ENCODE measurements at regions not wholly inside any gene's neighbourhood (a gene's known extent, or its start where the extent isn't known, plus 50 kb on each side); places are given as distances from the start of the nearest gene placed in this dataset.

- TF ChIP-seq MYC (IDR thresholded peaks at IDR 0.05; ENCODE audit: low read depth, low read length) (no peak), CTCF (IDR thresholded peaks at IDR 0.05; ENCODE audit: extremely low read depth in 1 of 2, insufficient read depth in 1 of 2, low read depth in 1 of 2, low read length in 2 of 2) (no peak)
Measured at GRCh38 chr14:25113394-25113793, 63.4 kb upstream of the STXBP6 start.
